Right ventricle myocardium inferior (tissue), 1 donor: ENCODE measurements at regions not wholly inside any gene's neighbourhood (a gene's known extent, or its start where the extent isn't known, plus 50 kb on each side); places are given as distances from the start of the nearest gene placed in this dataset.

ENCODE experiments used
- ATAC-seq: fragments of 200-7000 bp; cut with Tn5 transposase; one replicate; pipeline ENCODE4 v1.9.1; 2020; ENCODE audit warnings: mild to moderate bottlenecking, moderate library complexity
- DNase-seq: peaks from one replicate; pipeline ENCODE4 v3.0.0; 2021; ENCODE audit errors: missing footprints
- intact Hi-C: fragments of 100-400 bp; cut with DNase I; formaldehyde crosslinking; loops from one replicate; pipeline ENCODE4 v1.11.0; 2022
- donor health status: DM: no; HTN: yes; CAD: no; lungs with severe emphysema.

DNA sequence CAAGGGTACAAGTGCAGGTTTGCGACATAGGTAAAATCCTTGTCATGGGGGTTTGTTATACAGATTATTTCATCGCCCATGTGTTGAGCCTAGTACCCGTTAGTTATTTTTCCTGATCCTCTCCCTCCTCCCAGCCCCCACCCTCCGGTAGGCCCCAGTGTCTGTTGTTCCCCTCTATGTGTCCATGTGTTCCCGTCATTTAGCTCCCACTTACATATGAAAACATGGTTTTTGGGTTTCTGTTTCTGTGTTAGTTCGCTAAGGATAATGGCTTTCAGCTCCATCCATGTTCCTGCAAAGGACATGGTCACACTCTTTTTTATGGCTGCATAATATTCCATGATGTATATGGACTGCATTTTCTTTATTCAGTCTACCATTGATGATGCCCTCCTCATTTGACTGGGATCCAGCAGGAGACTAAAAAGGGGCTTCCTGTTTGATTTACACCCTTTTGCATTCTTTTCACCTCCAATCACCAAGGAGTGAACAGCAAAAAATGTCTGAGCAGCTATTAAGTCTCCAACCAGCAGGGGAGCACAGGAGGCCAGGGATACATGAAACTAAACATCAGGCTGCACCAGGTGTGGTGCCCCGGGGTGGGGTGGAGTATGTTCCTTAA, 188.2 kb downstream of the SKIDA1 start:
- ATAC-seq = no peak
- intact Hi-C loops = loop anchor here (5.0 kb wide), 1 partner anchor 60 kb away; no protein-coding TSS in a partner anchor
- no peak for DNase-seq

DNA sequence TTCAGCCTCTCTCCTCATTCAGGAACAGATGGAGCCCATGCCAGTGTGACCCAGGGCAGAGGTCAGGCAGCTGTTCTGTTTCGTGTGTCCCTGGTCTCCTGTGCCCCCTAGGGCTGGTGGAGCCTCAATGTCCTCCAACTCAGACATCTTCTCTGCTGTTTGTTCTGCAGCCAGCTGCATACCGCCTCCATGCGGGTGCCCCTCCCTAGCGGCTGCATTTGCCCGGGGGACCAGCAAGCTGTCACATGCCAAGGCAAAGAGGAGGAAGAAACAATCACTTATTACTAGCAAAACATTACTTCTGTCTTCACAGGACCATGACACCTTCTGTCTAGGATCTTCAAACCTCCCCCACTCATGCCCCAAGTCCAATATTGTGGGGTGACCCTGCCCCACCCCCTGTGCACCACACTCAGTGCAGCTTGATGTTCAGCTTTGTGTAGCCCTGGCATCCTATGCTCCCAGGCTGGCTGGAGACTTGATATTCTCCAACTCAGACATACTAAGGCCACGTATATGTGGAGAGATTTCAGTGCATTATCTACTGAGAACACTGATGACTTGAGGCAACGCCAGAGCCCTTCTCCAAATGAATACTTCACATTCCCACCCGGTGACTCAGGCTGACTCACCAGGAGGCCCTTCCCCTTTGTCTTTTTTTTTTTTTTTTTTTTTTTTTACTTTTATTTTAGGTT, 188.9 kb downstream of the SKIDA1 start:
- peak; percentile 75 for ATAC-seq

DNA sequence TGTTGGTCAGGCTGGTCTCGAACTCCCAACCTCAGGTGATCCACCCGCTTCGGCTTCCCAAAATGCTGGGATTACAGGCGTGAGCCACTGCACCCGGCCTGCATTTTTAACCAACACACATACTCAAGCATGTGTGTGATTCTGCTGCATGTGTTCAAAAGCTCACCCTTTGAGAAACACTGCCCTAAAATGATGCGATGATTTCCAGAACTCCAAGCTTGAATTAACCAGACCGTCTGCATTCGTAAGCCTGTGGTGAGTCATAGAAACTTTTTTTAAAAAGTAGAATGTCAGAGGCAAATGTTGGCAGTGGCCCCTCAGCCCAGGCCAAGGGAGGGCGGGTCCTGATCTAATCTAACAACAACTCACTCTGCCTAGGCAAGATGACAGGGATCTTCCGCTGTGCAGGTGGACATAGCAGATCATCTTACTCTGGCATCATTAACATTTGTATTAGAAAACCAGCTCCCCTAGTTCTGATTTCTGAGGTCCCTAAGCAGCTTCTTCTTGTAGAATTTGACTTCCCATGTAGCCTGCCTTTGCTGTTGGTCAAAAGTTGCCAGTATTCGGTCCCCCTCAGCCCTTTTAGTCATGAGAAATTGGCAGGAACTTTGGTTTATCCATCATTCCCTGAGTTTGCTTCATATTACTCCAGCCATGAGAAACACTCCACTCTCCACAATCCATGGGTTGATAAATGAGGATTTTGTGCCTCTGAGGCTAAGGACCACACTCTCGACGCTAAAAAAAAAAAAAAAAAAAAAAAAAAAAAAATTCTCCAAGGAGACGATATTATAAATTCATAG, 190.4 kb downstream of the SKIDA1 start:
- intact Hi-C loops = loop anchor here (5.0 kb wide), 1 partner anchor 58 kb away; no protein-coding TSS in a partner anchor
- no peak for DNase-seq
- ATAC-seq = peak; percentile 54

More for the DNA sequence above, 188.9 kb downstream of the SKIDA1 start:
- intact Hi-C loops = loop anchor here (5.0 kb wide), 1 partner anchor 59 kb away; no protein-coding TSS in a partner anchor
- DNase-seq = no peak

DNA sequence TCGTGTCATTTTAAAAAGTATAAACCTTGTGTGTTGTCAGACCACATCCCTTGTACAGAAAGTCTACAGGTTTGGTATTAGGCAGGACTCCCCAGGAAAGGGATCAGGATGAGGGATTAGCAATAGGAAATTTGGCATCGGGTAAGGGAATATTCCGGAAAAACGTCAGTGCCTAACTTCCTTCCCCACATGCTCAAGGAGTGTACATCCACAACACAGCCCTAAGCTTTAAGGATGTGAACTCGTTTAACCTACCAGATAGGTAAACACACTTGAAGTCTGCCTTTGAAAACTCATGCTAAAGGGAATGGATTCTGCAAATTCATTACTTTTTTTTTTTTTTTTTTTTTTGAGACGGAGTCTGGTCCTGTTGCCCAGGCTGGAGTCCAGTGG, 194.9 kb downstream of the SKIDA1 start:
- intact Hi-C loops = no loop called here
- ATAC-seq = peak; percentile 37
- DNase-seq = no peak

DNA sequence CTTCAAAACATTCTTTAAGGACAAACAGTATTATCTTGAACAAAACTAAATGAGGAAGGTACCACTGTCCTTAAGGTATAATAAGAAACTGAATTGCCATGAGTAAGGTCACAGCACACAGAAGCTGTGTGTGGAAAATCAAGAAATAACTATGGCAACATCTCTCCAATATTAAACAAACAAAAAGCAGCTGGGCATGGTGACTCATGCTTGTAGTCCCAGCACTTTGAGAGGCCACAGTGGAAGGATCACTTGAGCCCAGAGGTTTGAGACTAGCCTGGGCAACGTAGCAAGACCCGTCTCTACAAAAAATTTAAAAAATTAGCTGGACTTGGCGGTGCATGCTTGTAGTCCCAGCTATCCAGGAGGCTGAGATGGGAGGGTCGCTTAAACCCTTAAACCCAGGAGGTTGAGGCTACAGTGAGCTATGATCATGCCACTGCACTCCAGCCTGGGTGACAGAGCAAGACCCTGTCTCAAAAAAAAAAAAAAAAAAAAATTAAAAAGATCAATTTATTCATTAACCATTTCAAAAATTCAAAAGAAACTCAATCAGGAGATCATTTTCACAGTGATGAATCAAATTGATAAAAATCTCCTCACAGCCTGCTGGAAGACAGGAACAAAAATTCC, 195.4 kb downstream of the SKIDA1 start:
- no peak for DNase-seq
- no peak for ATAC-seq
- intact Hi-C loops = no loop called here

DNA sequence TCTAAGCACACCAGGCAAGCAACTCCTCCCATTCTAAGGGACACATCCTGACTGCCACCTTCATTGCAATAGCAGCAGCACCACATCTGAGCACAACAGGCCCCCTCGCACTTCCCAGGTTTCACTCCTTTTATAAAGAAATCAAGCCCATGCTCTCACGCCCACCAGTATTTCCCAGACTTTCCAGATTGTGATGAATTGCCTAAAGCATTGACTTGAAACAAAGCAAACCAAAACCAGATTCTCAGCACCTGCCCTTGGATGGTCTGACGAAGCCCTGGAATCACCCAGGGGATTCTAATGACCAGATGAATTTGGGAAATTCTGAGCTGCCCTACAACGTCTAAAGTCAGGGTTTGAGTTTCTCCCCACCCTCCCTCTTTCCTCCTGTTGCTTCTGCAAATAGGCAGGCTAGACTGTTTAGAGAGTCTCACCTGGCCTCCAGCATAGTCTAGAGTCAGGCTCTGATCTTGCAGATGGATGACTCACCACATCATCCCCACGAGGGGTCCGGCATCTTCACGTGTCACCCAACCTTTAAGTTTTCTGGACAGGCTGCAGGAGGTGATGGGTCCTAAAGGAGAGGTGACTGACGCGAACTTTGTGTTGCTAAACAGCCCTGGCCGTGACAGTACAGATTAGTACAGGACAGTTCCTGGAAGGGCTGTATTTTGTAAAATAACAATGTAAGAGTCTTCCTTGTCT, 198.0 kb downstream of the SKIDA1 start:
- intact Hi-C loops = no loop called here
- DNase-seq (no peak), ATAC-seq (no peak)

DNA sequence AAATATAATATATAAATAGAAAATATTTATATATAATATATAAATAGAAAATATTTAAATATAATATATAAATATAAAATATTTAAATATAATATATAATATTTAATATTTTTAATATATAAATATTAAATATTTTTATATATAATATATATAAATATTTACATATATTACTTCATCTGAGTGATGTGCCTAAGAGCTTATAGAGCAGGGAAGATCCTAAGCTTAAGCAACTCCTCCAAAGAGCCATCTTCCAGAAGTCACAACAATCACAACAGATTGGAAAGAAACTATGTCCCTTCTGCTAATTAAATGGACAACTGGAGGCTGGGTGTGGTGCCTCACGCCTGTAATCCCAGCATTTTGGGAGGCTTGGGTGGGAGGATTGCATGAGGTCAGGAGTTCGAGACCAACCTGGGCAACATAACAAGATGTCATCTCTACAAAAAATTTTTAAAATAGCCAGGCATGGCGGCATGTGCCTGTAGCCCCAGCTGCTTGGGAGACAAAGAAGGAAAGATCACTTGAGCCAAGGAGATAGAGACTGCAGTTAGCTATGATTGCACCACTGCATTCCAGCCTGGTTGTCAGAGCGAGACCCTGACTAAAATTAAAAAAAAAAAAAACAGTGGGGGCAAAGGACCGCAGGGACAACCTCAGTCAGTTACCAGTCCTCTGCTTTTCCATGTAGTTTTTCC, 198.7 kb downstream of the SKIDA1 start:
- ATAC-seq (no peak), DNase-seq (no peak)
- intact Hi-C loops = no loop called here

DNA sequence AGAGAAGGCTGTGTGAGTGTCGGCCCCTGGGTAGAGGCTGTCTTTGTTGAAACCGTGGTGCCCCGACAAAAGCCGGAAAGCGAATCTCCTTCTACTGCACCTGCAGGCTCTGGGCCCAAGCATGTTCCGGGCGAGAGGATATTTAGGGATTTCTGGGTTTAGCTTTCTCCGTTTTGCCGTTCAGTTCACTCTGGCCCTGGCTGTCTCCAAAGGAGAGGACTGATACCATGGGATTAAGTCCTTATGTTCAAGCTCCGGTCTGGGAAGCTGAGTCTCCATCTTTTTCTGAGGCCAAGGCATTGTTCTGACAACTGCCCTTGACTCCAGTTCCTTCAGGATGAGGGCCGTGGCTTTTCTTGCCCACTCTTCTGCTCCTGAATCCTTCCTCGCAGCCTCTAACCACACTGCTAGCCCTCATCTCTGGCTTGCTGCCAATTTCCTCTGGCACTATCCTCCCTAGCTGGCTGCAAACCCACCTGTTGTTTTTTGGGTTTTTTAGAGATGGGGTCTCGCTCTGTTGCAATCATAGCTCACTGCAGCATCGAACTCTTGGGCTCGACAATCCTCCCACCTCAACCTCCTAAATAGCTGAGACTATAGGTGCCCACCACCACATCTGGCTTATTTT, 206.8 kb downstream of the SKIDA1 start:
- intact Hi-C loops = no loop called here
- no peak for DNase-seq
- ATAC-seq = no peak

DNA sequence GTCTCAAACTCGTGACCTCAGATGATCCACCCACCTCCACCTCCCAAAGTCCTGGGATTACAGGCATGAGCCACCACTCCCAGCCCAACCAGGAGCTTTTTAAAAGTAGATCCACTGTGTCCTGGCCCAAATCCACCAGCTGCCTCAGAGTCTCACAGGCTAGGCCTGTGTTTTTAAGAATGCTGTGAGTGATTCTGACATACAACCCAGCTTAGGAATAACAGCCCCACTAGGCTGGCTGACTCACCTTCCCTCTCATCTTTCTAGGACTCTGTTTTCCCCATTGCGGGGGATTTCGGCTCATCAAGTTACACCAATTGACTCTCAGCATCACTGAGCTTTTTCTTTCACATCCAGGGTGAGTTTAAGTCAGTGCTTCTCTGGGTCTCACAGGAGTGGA, 207.6 kb downstream of the SKIDA1 start:
- no peak for ATAC-seq
- intact Hi-C loops = no loop called here
- DNase-seq = no peak

DNA sequence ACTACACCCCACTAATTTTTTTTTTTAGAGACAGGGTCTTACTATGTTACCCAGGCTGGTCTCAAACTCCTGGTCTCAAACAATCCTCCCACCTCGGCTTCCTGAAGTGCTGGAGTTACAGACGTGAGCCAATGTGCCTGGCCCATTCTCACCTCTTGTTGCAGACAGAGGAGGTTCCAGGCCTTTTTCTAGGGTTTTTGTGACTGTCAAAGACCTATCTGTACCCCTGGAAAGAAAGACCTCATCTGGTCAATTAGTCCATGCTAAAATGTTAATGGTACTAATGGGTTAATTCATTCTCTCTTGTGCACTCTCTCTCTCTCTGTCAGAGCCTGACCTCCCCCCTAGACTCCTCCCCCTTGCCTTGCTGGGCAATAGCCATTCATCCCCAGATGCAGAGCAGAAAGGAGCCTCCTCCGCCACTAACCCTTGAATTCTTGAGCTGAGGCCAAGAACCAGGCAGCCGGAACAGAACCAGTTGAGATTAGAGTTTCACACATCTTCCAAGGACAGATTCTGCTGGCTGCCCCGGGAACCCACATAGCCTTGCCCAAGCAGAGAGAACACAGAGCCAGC, 209.7 kb downstream of the SKIDA1 start:
- intact Hi-C loops = no loop called here
- peak; percentile 95 for ATAC-seq
- peak; percentile 81 for DNase-seq

DNA sequence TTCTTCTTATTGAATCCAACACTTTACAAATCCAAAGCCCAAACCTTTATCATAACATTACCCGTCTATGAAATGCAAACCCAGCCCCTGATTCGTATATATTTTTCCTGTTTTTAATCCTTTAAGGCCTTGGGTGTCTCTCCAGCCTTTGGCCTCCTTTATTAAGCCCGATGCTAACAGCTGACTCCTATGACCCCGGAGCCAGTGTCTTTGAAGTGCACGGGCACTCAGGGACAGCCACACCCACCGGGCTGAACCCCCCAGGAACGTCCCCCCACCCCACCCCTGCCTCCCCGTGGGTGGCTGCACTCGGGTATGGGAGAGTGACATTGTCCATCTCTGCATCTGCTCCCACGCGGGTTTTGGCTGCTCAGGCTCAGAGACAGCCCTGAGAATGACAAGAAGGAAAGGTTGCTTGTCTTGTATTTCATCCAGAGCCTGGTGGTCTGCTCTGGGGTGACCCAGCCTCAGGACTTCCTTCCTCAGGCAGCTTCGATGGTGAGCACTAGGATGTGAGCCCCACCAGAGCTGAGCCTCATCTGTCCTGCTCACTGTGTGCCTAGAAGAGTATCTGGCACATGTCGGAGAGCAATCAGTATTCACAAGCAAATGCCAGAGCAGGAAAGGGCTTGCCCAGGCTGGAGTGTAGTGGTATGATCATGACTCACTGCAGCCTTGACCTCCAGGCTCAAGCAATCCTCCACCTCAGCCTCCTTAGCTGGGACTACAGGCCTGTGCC, 210.4 kb downstream of the SKIDA1 start:
- intact Hi-C loops = no loop called here
- no peak for DNase-seq
- ATAC-seq = peak; percentile 29

DNA sequence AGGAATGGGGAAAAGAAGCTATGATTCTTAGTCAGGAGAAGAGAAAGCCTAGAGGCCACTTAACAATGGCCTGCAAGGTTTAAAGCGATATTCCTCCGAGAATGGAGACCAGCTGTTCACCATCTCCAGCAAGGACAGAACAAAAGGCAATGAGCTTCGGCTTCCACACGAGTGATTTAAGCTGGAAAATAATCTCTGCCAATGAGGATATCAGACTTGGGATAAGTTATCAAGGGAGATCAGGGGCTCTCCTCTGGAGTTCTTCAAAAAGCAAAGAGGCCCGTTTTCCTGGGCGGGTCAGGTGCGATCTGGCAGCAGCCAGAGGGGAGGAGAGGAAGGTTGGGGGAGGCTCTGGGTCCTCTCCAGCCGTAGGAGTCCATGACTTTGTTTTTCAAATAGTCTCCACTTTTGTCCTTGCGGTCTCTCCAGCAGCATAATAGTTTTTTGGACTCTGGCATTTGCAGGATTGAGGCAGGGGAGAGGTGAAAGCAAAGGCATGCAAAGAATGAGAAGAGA, 211.3 kb downstream of the SKIDA1 start:
- no peak for ATAC-seq
- intact Hi-C loops = no loop called here
- DNase-seq = no peak

DNA sequence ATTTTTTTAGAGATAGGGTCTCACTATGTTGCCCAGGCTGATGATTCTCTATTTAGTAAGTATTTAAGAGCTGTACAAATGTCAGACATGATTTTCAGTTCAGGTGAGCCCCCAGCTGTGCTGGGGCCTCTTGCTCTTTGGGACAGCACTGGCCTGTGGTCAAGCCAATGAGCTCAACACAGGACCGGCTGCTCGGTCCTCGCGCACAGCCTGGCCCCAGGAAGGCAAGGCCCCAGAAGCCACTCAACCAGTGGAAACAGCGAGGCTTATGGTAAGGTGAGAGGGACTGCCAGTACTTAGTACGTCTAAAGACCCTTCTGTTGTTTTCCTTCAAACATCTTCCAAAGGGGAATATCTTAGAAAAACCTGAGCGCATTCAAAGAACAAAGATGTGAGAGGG, 211.8 kb downstream of the SKIDA1 start:
- DNase-seq (no peak), ATAC-seq (no peak)
- intact Hi-C loops = no loop called here

DNA sequence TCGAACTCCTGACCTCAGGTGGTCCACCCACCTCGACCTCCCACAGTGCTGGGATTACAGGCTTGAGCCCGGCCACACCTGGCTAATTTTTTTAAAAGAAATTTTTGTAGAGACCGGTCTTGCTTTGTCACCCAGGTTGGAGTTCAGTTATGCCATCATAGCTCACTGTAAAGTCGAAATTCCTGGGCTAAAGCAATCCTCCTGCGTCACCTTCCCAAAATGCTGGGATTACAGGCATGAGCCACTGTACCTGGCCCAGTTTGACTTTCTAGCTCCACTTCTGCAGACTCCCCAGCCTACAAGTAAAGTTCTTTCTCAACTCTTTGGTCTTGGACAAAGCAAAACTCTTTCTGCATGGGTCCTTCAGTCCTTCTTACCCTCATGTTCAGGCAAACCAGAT, 214.1 kb downstream of the SKIDA1 start:
- intact Hi-C loops = no loop called here
- ATAC-seq (no peak), DNase-seq (no peak)

DNA sequence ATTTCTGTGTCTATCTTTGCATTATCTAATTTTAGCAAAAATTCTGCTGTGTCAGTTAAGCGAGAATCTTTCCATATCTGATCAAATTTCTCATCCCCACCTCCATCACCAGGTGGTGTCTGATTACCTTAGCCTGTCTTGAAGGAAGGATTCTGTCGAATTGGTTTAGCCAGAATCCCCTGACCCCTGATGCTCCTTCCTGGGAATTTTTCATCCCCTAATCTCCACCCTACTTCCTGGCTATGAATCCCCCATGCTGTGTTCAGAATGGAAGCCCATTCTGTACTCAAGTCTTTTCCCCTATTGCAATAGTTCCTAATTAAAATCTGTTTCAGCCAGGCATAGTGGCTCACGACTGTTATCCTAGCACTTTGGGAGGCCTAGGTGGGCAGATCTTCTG, 216.1 kb downstream of the SKIDA1 start:
- ATAC-seq (no peak), DNase-seq (no peak)
- intact Hi-C loops = no loop called here

DNA sequence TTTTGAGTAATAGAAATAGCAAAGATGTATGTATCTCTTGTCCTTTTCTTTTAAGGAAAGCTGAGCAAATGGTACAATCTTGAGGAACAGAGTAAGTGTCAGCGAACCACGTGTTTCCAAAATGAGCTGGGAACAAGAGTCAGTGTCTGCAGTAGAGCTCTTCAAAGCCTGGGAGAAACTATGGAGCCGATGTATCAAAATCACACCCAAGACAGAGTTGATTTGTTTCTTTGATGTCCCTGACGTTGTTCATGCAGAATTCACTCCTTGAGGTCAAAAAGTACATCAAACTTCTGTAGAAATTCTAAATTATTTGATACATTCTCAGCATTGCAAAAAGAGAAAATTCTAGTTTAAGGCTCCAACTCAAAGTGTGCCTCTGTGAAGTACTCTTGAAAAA, 216.5 kb downstream of the SKIDA1 start:
- ATAC-seq (no peak), DNase-seq (no peak)
- intact Hi-C loops = no loop called here

DNA sequence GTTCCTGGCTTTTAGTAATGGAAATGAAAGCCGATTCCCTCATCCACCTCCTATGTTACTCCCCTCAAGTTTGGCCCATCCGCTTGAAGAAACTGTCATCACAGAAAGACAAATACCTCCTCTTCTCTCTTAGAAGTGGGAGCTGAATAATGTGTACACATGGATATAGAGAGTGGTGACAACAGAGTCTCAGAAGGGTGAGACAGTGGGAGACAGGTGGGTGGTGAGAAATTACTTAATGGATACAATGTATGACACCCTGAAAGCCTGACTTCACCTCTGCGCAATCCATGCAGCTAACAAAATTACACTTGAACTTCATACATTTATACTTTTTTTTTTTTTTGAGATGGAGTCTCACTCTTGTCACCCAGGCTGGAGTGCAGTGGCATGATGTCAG, 217.5 kb downstream of the SKIDA1 start:
- intact Hi-C loops = no loop called here
- ATAC-seq = no peak
- DNase-seq = no peak
